ENCODE measurements at regions not wholly inside any gene's neighbourhood (a gene's known extent, or its start where the extent isn't known, plus 50 kb on each side); places are given as distances from the start of the nearest gene placed in this dataset.

GRCh38 chr7:46123756-46124343 is 202.8 kb upstream of the IGFBP3 start:
- DNase-seq (ENCODE audit: low read depth), result no peak
- H3K4me3 ChIP-seq (ENCODE audit: low read depth, low read length), result no peak overlapping the region
- TF ChIP-seq CTCF (conservative IDR thresholded peaks at IDR 0.05; ENCODE audit: low read depth, low read length), result no peak

GRCh38 chr7:46115410-46115809 is 194.3 kb upstream of the IGFBP3 start:
- peak; percentile 47 for DNase-seq (ENCODE audit: low read depth)
- TF ChIP-seq CTCF (conservative IDR thresholded peaks at IDR 0.05; ENCODE audit: low read depth, low read length), result no peak
- H3K4me3 ChIP-seq (ENCODE audit: low read depth, low read length), result no peak overlapping the region

- H3K4me3 ChIP-seq (ENCODE audit: low read depth, low read length), result no peak overlapping the region
- TF ChIP-seq CTCF (conservative IDR thresholded peaks at IDR 0.05; ENCODE audit: low read depth, low read length), result no peak
- DNase-seq (ENCODE audit: low read depth), result peak; percentile 30
Observed at GRCh38 chr7:46109437-46109836, 188.4 kb upstream of the IGFBP3 start.

GRCh38 chr7:46108272-46108671 is 187.2 kb upstream of the IGFBP3 start:
- H3K4me3 ChIP-seq (ENCODE audit: low read depth, low read length), result no peak overlapping the region
- TF ChIP-seq CTCF (conservative IDR thresholded peaks at IDR 0.05; ENCODE audit: low read depth, low read length), result no peak
- no peak for DNase-seq (ENCODE audit: low read depth)

GRCh38 chr7:46107610-46108217 is 186.6 kb upstream of the IGFBP3 start:
- no peak overlapping the region for H3K4me3 ChIP-seq (ENCODE audit: low read depth, low read length)
- no peak for TF ChIP-seq CTCF (conservative IDR thresholded peaks at IDR 0.05; ENCODE audit: low read depth, low read length)
- no peak for DNase-seq (ENCODE audit: low read depth)

- peak; percentile 89 for DNase-seq (ENCODE audit: low read depth)
- TF ChIP-seq CTCF (conservative IDR thresholded peaks at IDR 0.05; ENCODE audit: low read depth, low read length), result no peak
- no peak overlapping the region for H3K4me3 ChIP-seq (ENCODE audit: low read depth, low read length)
Observed at GRCh38 chr7:46100521-46100920, 179.4 kb upstream of the IGFBP3 start.

- no peak for TF ChIP-seq CTCF (conservative IDR thresholded peaks at IDR 0.05; ENCODE audit: low read depth, low read length)
- no peak overlapping the region for H3K4me3 ChIP-seq (ENCODE audit: low read depth, low read length)
- no peak for DNase-seq (ENCODE audit: low read depth)
Observed at GRCh38 chr7:46099076-46099475, 178.0 kb upstream of the IGFBP3 start.
